ENCODE measurements at regions not wholly inside any gene's neighbourhood (a gene's known extent, or its start where the extent isn't known, plus 50 kb on each side); places are given as distances from the start of the nearest gene placed in this dataset.

- H3K18ac ChIP-seq (ENCODE audit: low read depth, low read length) = no peak overlapping the region
- in situ Hi-C loops (cut with MboI; ENCODE audit: low sequenced_read_pairs) = no loop called here
- no peak overlapping the region for H2BK5ac ChIP-seq (ENCODE audit: low read depth, low read length, poor library complexity, severe bottlenecking)
- DNase-seq = no peak
- no peaks in the 10 kb centered on the region for H3K27me3 ChIP-seq (ENCODE audit: control insufficient read depth, insufficient read depth, low read length)
- H4K20me1 ChIP-seq (ENCODE audit: insufficient read depth, low read length) = no peaks in the 10 kb centered on the region
- TF ChIP-seq MAZ (IDR thresholded peaks at IDR 0.05; ENCODE audit: borderline replicate concordance, low read depth, low read length) (no peak), CHD1 (IDR thresholded peaks at IDR 0.05; ENCODE audit: low read depth, low read length) (no peak), RAD21 (IDR thresholded peaks at IDR 0.05; ENCODE audit: low read length) (no peak), NFE2L2 (IDR thresholded peaks at IDR 0.05; ENCODE audit: low read depth, low read length) (no peak), RFX5 (IDR thresholded peaks at IDR 0.05; ENCODE audit: low read depth, low read length) (no peak), CTCF (conservative IDR thresholded peaks at IDR 0.05; ENCODE audit: low read depth, low read length) (no peak), POLR2A (IDR thresholded peaks at IDR 0.05; ENCODE audit: low read depth, low read length) (no peak), ELK1 (IDR thresholded peaks at IDR 0.05; ENCODE audit: borderline replicate concordance, low read depth, low read length) (no peak)
- H2AFZ ChIP-seq (replicated peaks; ENCODE audit: low read length, poor library complexity) = no peak overlapping the region
- H3K4me2 ChIP-seq (ENCODE audit: low read depth, low read length) = no peak overlapping the region
- no peak overlapping the region for H3K23ac ChIP-seq (ENCODE audit: low read depth, low read length)
- H2AK5ac ChIP-seq (ENCODE audit: low read depth, low read length) = no peak overlapping the region
- no peak overlapping the region for H4K5ac ChIP-seq (ENCODE audit: low read depth, low read length)
- ChIA-PET POLR2A (ENCODE audit: unreplicated experiment) (no interaction called here), CTCF (no interaction called here)
- H3K56ac ChIP-seq (ENCODE audit: extremely low read depth, insufficient read depth, low read length) = no peak overlapping the region
- no peak for ATAC-seq (ENCODE audit: low read depth)
- no TSS peak for BruUV-seq (replicated peaks)
- H4K8ac ChIP-seq (ENCODE audit: low read depth in 2 of 2, low read length in 2 of 2) = no peak overlapping the region
- H3K14ac ChIP-seq (replicated peaks; ENCODE audit: low read depth, low read length) = no peak overlapping the region
- H3K9me3 ChIP-seq (ENCODE audit: control insufficient read depth, insufficient read depth, low read length) = no peaks in the 10 kb centered on the region
- no peaks in the 10 kb centered on the region for H3K79me1 ChIP-seq (ENCODE audit: low read depth in 1 of 2, low read length in 2 of 2)
- H3K4me3 ChIP-seq (ENCODE audit: insufficient read depth, low read depth, low read length) = no peak overlapping the region
- no peak overlapping the region for H4K91ac ChIP-seq (ENCODE audit: insufficient read depth, low read depth, low read length)
- intact Hi-C loops (cut with micrococcal nuclease) = no loop called here
- no peak overlapping the region for H2BK15ac ChIP-seq (ENCODE audit: low read depth, low read length)
- H3K4ac ChIP-seq (ENCODE audit: low read depth, low read length) = no peak overlapping the region
- dilution Hi-C loops (cut with HindIII; ENCODE audit: low sequenced_read_pairs, unreplicated experiment) = no loop called here
- H3K9ac ChIP-seq (ENCODE audit: low read depth, low read length) = no peak overlapping the region
- no peak overlapping the region for H2AK9ac ChIP-seq (replicated peaks; ENCODE audit: low read depth, low read length, poor library complexity)
- H2BK20ac ChIP-seq (ENCODE audit: low read depth, low read length) = no peak overlapping the region
- H3K9me1 ChIP-seq (ENCODE audit: insufficient read depth, low read length) = no peaks in the 10 kb centered on the region
- no CpG with 5 or more reads among the region's 3 CpGs for WGBS, 2 experiments (ENCODE audit: extremely low coverage in 2 of 2, insufficient read length in 1 of 2)
- no peaks in the 10 kb centered on the region for H3K36me3 ChIP-seq (ENCODE audit: control insufficient read depth, insufficient read depth, low read length)
- H3K4me1 ChIP-seq (ENCODE audit: control insufficient read depth, insufficient read depth, low read length) = no peaks in the 10 kb centered on the region
- no peak overlapping the region for H3K27ac ChIP-seq (ENCODE audit: insufficient read depth, low read length)
- H2BK120ac ChIP-seq (ENCODE audit: low read depth, low read length) = no peak overlapping the region
Observed at GRCh38 chrX:124506066-124506465, 159.7 kb downstream of the SH2D1A start.
